Gastroesophageal sphincter (tissue), 4 donors: ENCODE measurements at regions not wholly inside any gene's neighbourhood (a gene's known extent, or its start where the extent isn't known, plus 50 kb on each side); places are given as distances from the start of the nearest gene placed in this dataset.
A peak's percentile ranks its signal among the peaks of the same experiment; 100 is the strongest.

ENCODE experiments used
- ATAC-seq: fragments of 150-250 bp; one replicate; pipeline ENCODE4 v1.9.1; 2016; ENCODE audit warnings: mild to moderate bottlenecking, moderate library complexity
- H3K27ac ChIP-seq, 4 donors: fragments of 200-600 bp; sonication (generic) in 3 of 4; 1 replicate in 3 of 4; 2 replicates in 1 of 4; pipeline ENCODE4 v1.5.1; 2016 to 2019
- H3K27me3 ChIP-seq: fragments of 200-600 bp; sonication (generic); one replicate; pipeline ENCODE4 v1.5.1; 2019
- H3K36me3 ChIP-seq, 2 donors: fragments of 200-600 bp; sonication (generic); one replicate each; pipeline ENCODE4 v1.5.1; 2019; ENCODE audit warnings: control low read depth in 1 of 2
- H3K4me1 ChIP-seq, 3 donors: fragments of 200-600 bp; sonication (generic); 1 replicate in 2 of 3; 2 replicates in 1 of 3; pipeline ENCODE4 v1.5.1; 2016 to 2019; ENCODE audit warnings: control low read depth in 2 of 3
- H3K4me3 ChIP-seq, 2 donors: fragments of 200-600 bp; sonication (generic); one replicate each; pipeline ENCODE4 v1.5.1; 2019; ENCODE audit warnings: mild to moderate bottlenecking in 1 of 2, moderate library complexity in 1 of 2
- H3K9me3 ChIP-seq, 3 donors: fragments of 200-600 bp; sonication (generic); one replicate each; pipeline ENCODE4 v1.5.1; 2017 to 2019; ENCODE audit warnings: control low read depth in 2 of 3
- CTCF ChIP-seq, 4 experiments: fragments of 200-600 bp in 2 of 4; fragments of 450-650 bp in 2 of 4; sonication (generic) in 1 of 4; IDR thresholded peaks; one replicate each; pipeline ENCODE4 v1.5.1; 2017 to 2019; ENCODE audit warnings: antibody characterized with exemption in 4 of 4, mild to moderate bottlenecking in 2 of 4, moderate library complexity in 2 of 4
- EP300 ChIP-seq: sonication (generic); formaldehyde crosslinking; IDR thresholded peaks from one replicate; pipeline ENCODE4 v1.6.1; 2017; ENCODE audit warnings: antibody characterized with exemption, mild to moderate bottlenecking
- POLR2A ChIP-seq, 2 donors: fragments of 450-650 bp; IDR thresholded peaks; one replicate each; pipeline ENCODE4 v1.6.1; 2017; ENCODE audit warnings: antibody characterized with exemption in 2 of 2, mild to moderate bottlenecking in 2 of 2, moderate library complexity in 1 of 2
- POLR2AphosphoS5 ChIP-seq: sonication (generic); formaldehyde crosslinking; IDR thresholded peaks from one replicate; pipeline ENCODE4 v1.6.1; 2017; ENCODE audit warnings: antibody characterized with exemption
- WGBS, 2 donors: methylation state at CpG; one replicate each; pipeline ENCODE4 v1.1.5; 2018; ENCODE audit warnings: low coverage in 1 of 2; 5-methylcytosine and 5-hydroxymethylcytosine counted together

GRCh38 chr12:65623507-65623906 is 200.8 kb upstream of the HMGA2 start:
- Histone ChIP-seq H3K36me3 (no peaks in the 10 kb centered on the region), H3K9me3 (no peaks in the 10 kb centered on the region), H3K4me1 (no peaks in the 10 kb centered on the region), H3K4me3 (no peak overlapping the region), H3K27me3 (peaks cover 9% of the 10 kb centered on the region), H3K27ac (no peak overlapping the region)
- 85 to 100% methylated on average over 1 of the region's 1 CpG for WGBS, 2 donors
- no peak for ATAC-seq
- TF ChIP-seq POLR2AphosphoS5 = no peak
- TF ChIP-seq CTCF (IDR thresholded peaks at IDR 0.05) = no peak
- no peak for TF ChIP-seq EP300
- no peak for TF ChIP-seq POLR2A (IDR thresholded peaks at IDR 0.05)

- H3K9me3 ChIP-seq = no peaks in the 10 kb centered on the region
These were observed 199.7 kb upstream of the HMGA2 start for GRCh38 chr12:65624554-65625086.

GRCh38 chr12:65628061-65628460 is 196.2 kb upstream of the HMGA2 start:
- Histone ChIP-seq H3K9me3 (no peaks in the 10 kb centered on the region), H3K4me3 (no peak overlapping the region), H3K27ac (no peak overlapping the region), H3K4me1 (no peaks in the 10 kb centered on the region), H3K27me3 (no peaks in the 10 kb centered on the region), H3K36me3 (no peaks in the 10 kb centered on the region)
- ATAC-seq = no peak
- TF ChIP-seq CTCF (IDR thresholded peaks at IDR 0.05) = no peak
- no peak for TF ChIP-seq POLR2AphosphoS5
- TF ChIP-seq EP300 = no peak
- TF ChIP-seq POLR2A (IDR thresholded peaks at IDR 0.05) = no peak

More at GRCh38 chr12:65624554-65625086, 199.7 kb upstream of the HMGA2 start:
- no peak for ATAC-seq
- Histone ChIP-seq H3K27me3 (peaks cover 9% of the 10 kb centered on the region), H3K36me3 (no peaks in the 10 kb centered on the region), H3K27ac (no peak overlapping the region), H3K4me3 (no peak overlapping the region), H3K4me1 (no peaks in the 10 kb centered on the region)
- TF ChIP-seq EP300 = no peak
- no peak for TF ChIP-seq POLR2AphosphoS5
- no peak for TF ChIP-seq POLR2A (IDR thresholded peaks at IDR 0.05)
- no peak for TF ChIP-seq CTCF (IDR thresholded peaks at IDR 0.05)
- WGBS, 2 donors = 87 to 96% methylated on average over 3 to 4 of the region's 4 CpGs

- H3K36me3 ChIP-seq = no peaks in the 10 kb centered on the region
- H3K27me3 ChIP-seq = no peaks in the 10 kb centered on the region
- H3K4me1 ChIP-seq = no peaks in the 10 kb centered on the region
- H3K4me3 ChIP-seq = no peak overlapping the region
- ATAC-seq = no peak
- 51 to 67% methylated on average over 3 of the region's 3 CpGs for WGBS, 2 donors
- no peak for TF ChIP-seq POLR2AphosphoS5
- TF ChIP-seq EP300 = no peak
- H3K27ac ChIP-seq = no peak overlapping the region
- no peaks in the 10 kb centered on the region for H3K9me3 ChIP-seq
These were observed 193.7 kb upstream of the HMGA2 start for GRCh38 chr12:65630555-65630954.

- Histone ChIP-seq H3K27ac (peak overlapping the region in 2 of 4 donors; percentile 19 to 54), H3K9me3 (no peaks in the 10 kb centered on the region), H3K36me3 (no peaks in the 10 kb centered on the region), H3K4me1 (no peaks in the 10 kb centered on the region), H3K4me3 (no peak overlapping the region), H3K27me3 (no peaks in the 10 kb centered on the region)
- peak; percentile 85 for ATAC-seq
- TF ChIP-seq EP300 = no peak
- WGBS, 2 donors = 46 to 87% methylated on average over 8 of the region's 8 CpGs
These were observed 192.6 kb upstream of the HMGA2 start for GRCh38 chr12:65631621-65632111.

GRCh38 chr12:65632131-65632855 is 192.0 kb upstream of the HMGA2 start:
- no peak for TF ChIP-seq CTCF (IDR thresholded peaks at IDR 0.05)
- no peak for TF ChIP-seq POLR2AphosphoS5
- no peak for TF ChIP-seq POLR2A (IDR thresholded peaks at IDR 0.05)
- TF ChIP-seq EP300 = no peak
- 71 to 80% methylated on average over 1 to 2 of the region's 5 CpGs for WGBS, 2 donors
- Histone ChIP-seq H3K36me3 (no peaks in the 10 kb centered on the region), H3K4me3 (no peak overlapping the region), H3K4me1 (no peaks in the 10 kb centered on the region), H3K9me3 (no peaks in the 10 kb centered on the region), H3K27me3 (no peaks in the 10 kb centered on the region), H3K27ac (peak overlapping the region in 1 of 4 donors; percentile 54)
- ATAC-seq = no peak
